NCI-H146 treated with DMSO at 0.1 percent for 48 hours (cell line): ENCODE measurements at regions not wholly inside any gene's neighbourhood (a gene's known extent, or its start where the extent isn't known, plus 50 kb on each side); places are given as distances from the start of the nearest gene placed in this dataset.
"Not testable (repeated sequence)": the region's sequence is repeated elsewhere in the genome, so short reads cannot be mapped to it uniquely, and the experiment has no call there.

Experiments used
- DNase-seq: peaks from one replicate; lab custom pipeline; 2025; ENCODE audit not compliant: unreplicated experiment; lab: John Stamatoyannopoulos, UW

DNA sequence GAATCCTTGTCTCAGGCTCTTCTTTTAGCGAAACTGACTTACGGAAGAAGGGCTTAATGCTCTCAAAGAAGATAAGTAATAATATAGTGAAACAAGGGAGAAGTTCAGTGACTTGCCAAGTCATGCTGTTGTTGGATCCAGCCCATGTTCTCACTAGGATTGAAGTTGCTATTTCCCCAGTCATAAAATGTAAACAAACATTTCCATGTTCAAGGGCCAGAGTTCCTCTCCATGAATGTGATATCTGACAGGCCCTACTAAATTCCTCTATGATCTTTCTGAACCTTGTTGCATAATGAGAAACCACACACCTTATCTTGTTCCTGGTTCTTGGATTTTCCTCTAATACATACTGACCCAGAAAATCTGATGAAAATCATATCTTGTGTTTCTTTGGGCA is 876.5 kb upstream of the B3GALT2 start:
- DNase-seq: no peak

GRCh38 chr1:194062526-194062925 is 876.1 kb upstream of the B3GALT2 start:
- DNase-seq: no peak

GRCh38 chr1:194060481-194060880 is 874.1 kb upstream of the B3GALT2 start:
- no peak for DNase-seq

GRCh38 chr1:194058268-194058667 is 871.9 kb upstream of the B3GALT2 start:
- not testable (repeated sequence) for DNase-seq

GRCh38 chr1:194056169-194056568 is 869.8 kb upstream of the B3GALT2 start:
- DNase-seq: no peak

DNA sequence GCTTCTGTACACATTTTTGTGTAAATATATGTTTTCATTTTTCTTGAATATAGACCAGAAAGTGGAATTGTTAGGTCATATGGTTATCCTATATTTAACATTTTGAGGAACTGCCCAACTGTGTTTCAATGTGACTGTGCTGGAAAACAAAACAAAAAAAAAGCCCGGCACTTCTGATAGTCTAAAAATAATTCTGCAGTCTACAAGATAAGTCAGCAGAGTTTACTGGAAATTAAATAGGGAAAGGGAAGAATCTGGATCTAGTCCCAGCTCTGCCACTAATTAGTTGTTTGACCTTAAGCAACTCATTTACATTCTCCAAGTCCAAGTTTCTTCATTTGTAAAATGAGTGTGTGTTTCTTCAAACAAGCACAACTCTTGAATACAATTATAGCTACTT is 869.1 kb upstream of the B3GALT2 start:
- no peak for DNase-seq

- no peak for DNase-seq
Measured at GRCh38 chr1:194052514-194053338, 866.3 kb upstream of the B3GALT2 start.

DNA sequence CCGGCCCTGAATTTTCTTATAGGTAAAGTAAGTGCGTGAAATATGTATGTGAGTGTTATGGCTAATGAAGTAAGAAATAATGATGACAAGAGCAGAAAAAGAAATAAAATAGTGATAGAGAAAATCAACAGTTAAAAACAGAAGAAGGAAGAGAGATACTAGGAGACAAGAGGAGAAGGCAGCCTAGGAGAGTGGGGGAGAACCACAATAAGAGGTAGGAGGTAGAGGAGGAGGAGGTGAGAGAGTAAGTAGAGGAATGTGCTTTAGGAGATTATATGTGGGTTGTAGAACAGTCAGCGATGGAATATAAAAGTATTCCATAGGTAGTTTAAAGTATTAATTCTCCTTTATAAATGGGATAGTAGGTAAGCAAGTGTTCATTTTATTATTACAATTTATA is 861.5 kb upstream of the B3GALT2 start:
- no peak for DNase-seq

DNA sequence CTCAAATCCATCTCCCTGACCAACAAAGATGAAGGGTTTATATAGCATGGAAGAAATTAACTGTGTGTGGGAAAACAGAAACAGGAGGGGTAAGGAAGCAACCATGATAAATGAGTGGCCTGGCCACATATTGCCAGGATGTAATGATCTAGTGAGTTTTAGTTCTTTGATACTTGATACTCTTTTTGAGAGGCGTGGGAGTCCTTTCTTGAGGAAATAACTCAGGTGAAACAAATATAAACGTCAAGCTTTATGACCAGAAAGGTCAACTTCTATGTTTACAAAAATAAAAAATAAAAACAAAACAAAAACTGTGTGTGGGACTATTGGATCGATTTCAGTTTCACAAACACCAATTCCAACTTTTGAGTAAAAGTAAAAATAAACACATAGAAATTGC is 860.8 kb upstream of the B3GALT2 start:
- DNase-seq: no peak

GRCh38 chr1:194045416-194045815 is 859.0 kb upstream of the B3GALT2 start:
- DNase-seq: no peak

GRCh38 chr1:194044892-194045291 is 858.5 kb upstream of the B3GALT2 start:
- DNase-seq: no peak

- no peak for DNase-seq
Measured at GRCh38 chr1:194043984-194044755, 857.8 kb upstream of the B3GALT2 start.

- DNase-seq: no peak
Measured at GRCh38 chr1:194042736-194043135, 856.3 kb upstream of the B3GALT2 start.

- no peak for DNase-seq
Measured at GRCh38 chr1:194040496-194040895, 854.1 kb upstream of the B3GALT2 start.

- DNase-seq: no peak
Measured at GRCh38 chr1:194039578-194039977, 853.2 kb upstream of the B3GALT2 start.

GRCh38 chr1:194033646-194034045 is 847.2 kb upstream of the B3GALT2 start:
- no peak for DNase-seq

DNA sequence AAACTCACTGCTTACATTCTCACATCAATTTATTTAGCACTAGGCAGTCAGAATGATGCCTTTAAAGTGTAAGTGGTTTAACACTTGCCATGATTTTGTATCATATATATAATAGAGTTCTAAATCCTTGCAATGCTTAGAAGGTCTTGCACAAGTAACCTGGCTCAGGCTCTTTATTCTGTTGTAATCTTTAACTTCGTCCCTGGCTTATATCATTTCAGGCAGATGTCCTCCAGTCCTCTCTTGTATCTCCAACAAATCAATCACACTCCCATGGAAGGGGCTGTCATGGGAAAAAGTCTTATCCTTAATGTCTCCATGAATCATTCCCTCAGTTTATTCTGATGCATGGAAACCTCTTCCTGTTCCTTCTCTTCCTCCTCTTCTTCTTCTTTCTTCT is 841.6 kb upstream of the B3GALT2 start:
- DNase-seq: no peak

GRCh38 chr1:194026422-194026821 is 840.0 kb upstream of the B3GALT2 start:
- no peak for DNase-seq

DNA sequence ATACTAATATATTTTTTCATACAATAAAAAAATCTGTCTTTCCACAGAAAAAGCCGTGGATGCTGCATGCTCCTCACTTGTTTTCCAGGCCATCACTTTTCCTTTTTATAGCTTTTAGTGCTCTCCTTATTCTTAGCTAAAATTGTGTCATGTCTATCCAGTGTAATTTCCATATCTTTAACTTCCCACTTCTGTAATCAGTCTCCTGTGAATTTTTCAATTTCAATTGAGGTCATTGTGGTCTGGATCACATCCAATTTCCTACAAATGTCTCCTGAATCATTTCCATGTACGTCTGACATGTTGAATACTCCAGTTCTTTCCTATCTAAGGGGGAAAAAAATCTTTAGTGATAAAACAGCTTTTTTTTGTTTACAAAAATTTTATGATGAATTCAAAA is 838.2 kb upstream of the B3GALT2 start:
- DNase-seq: no peak

- no peak for DNase-seq
Measured at GRCh38 chr1:194014014-194014413, 827.6 kb upstream of the B3GALT2 start.

DNA sequence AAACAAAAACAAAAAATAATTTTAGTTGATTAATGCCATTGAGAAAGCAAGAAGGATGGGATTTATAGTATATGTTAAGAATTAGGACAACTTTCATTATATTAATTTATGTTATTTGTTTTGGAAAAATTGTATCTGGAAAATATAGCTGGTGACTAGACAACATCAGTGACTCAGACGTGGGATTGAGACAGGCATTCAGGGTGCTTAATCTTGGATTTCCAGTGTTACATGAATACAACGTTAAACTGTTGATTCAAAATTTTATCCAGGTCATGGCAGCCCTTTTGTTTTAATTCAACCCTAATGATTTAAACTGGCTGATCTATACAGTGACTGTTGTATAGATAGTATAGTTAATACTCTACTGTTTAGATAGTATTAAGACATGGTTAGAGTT is 827.1 kb upstream of the B3GALT2 start:
- DNase-seq: no peak

DNA sequence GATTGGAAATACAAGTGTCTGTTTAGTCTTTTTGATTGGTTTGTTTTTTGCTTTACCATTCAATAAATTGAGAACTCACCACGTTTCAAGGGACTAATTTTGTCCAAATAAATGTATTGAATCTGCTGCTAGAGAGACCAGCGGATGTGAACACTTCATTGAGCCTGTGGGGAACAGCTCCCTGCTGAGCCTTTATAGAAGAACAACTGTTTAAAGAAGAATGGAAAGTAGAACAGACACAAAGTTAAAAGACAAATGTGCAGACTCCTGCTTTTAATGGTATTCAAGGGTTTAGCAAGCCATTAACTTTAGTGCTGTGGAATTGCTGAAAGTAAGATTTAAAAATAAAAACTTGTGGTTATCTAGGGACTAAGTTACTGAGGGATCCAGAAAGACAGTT is 817.7 kb upstream of the B3GALT2 start:
- no peak for DNase-seq
